MM.1S (cell line): ENCODE measurements at regions not wholly inside any gene's neighbourhood (a gene's known extent, or its start where the extent isn't known, plus 50 kb on each side); places are given as distances from the start of the nearest gene placed in this dataset.

Experiments used
- DNase-seq: peaks from one replicate; pipeline ENCODE4 v3.0.0-alpha.2; 2015
- H2AFZ ChIP-seq: fragments of 300-600 bp; sonication (generic); 2 replicates; pipeline ENCODE4 v1.6.0; 2016; ENCODE audit warnings: antibody characterized with exemption, low read length
- H3F3A ChIP-seq: fragments of 300-600 bp; sonication (generic); 2 replicates; pipeline ENCODE4 v1.6.1; 2016; ENCODE audit warnings: mild to moderate bottlenecking, antibody characterized with exemption, low read length, moderate library complexity, mixed read lengths; ENCODE audit not compliant: insufficient read depth
- H3K27ac ChIP-seq: fragments of 300-600 bp; sonication (generic); 2 replicates; pipeline ENCODE4 v1.5.1; 2016; ENCODE audit warnings: mild to moderate bottlenecking, low read length
- H3K27me3 ChIP-seq: fragments of 300-600 bp; sonication (generic); replicated peaks from 2 replicates; pipeline ENCODE4 v1.6.0; 2016; ENCODE audit warnings: low read length; ENCODE audit not compliant: insufficient read depth
- H3K36me3 ChIP-seq: fragments of 300-600 bp; sonication (generic); replicated peaks from 2 replicates; pipeline ENCODE4 v1.6.1; 2016; ENCODE audit warnings: mild to moderate bottlenecking, low read length, mixed read lengths; ENCODE audit not compliant: insufficient read depth
- H3K4me1 ChIP-seq: fragments of 300-600 bp; sonication (generic); 2 replicates; pipeline ENCODE4 v1.6.1; 2016; ENCODE audit warnings: low read length, mixed read lengths
- H3K4me2 ChIP-seq: fragments of 300-600 bp; sonication (generic); 2 replicates; pipeline ENCODE4 v1.6.0; 2016; ENCODE audit warnings: low read depth, low read length
- H3K4me3 ChIP-seq: fragments of 300-600 bp; sonication (generic); 2 replicates; pipeline ENCODE4 v1.5.1; 2016; ENCODE audit warnings: low read length, mixed read lengths
- H3K79me2 ChIP-seq: fragments of 300-600 bp; sonication (generic); 2 replicates; pipeline ENCODE4 v1.6.1; 2016; ENCODE audit warnings: mixed run types, low read length, mixed read lengths
- H3K9ac ChIP-seq: fragments of 300-600 bp; sonication (generic); 2 replicates; pipeline ENCODE4 v1.6.1; 2016; ENCODE audit warnings: low read length, mixed read lengths
- H3K9me2 ChIP-seq: fragments of 300-600 bp; sonication (generic); replicated peaks from 2 replicates; pipeline ENCODE4 v1.6.1; 2016; ENCODE audit warnings: mild to moderate bottlenecking, low read length, mixed read lengths; ENCODE audit not compliant: insufficient read depth
- H3K9me3 ChIP-seq: fragments of 300-600 bp; sonication (generic); replicated peaks from 2 replicates; pipeline ENCODE4 v1.6.1; 2016; ENCODE audit warnings: mild to moderate bottlenecking, low read length, mixed read lengths; ENCODE audit not compliant: insufficient read depth
- H4K20me1 ChIP-seq: fragments of 300-600 bp; sonication (generic); 2 replicates; pipeline ENCODE4 v1.6.1; 2016; ENCODE audit warnings: mild to moderate bottlenecking, low read length, moderate library complexity, mixed read lengths; ENCODE audit not compliant: insufficient read depth
- EZH2 ChIP-seq: fragments of 300-600 bp; sonication (generic); optimal IDR thresholded peaks from 2 replicates; pipeline ENCODE3; 2017; ENCODE audit warnings: low read depth, mild to moderate bottlenecking, antibody characterized with exemption, low read length, mixed read lengths
- EZH2phosphoT487 ChIP-seq: fragments of 300-600 bp; sonication (generic); IDR thresholded peaks from 2 replicates; pipeline ENCODE4 v1.6.1; 2018; ENCODE audit warnings: antibody characterized with exemption, low read length
- TF ChIP-seq, protein P1 (sequence below): fragments of 300-600 bp; sonication (generic); IDR thresholded peaks from 2 replicates; pipeline ENCODE4 v1.5.1; 2016; ENCODE audit warnings: antibody characterized with exemption, low read length, mixed read lengths

DNA sequence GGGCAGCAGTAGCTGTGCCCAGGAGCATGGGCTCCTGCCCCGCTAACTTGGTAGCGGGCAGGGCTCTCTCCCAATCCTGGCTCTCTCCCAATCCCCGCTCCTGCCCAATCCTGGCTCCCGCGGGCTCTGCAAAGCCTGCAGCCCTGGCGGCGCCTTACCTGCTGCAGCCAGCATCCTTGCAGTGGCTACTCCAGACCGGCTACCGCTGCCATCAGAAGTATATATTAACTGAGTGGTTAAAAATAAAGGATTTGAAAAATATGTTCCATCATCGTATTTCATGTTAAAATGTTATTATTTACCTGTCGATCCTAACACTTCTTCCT, 698.2 kb downstream of the SLITRK1 start:
- Histone ChIP-seq H3F3A (no peaks in the 10 kb centered on the region), H3K9me3 (no peaks in the 10 kb centered on the region), H3K9ac (no peak overlapping the region), H2AFZ (no peak overlapping the region), H4K20me1 (no peaks in the 10 kb centered on the region), H3K36me3 (no peaks in the 10 kb centered on the region), H3K27ac (no peak overlapping the region), H3K27me3 (no peaks in the 10 kb centered on the region), H3K79me2 (no peaks in the 10 kb centered on the region), H3K4me2 (no peak overlapping the region), H3K9me2 (no peaks in the 10 kb centered on the region), H3K4me1 (no peaks in the 10 kb centered on the region), H3K4me3 (no peak overlapping the region)
- TF ChIP-seq EZH2 (no peak), EZH2phosphoT487 (no peak)
- TF ChIP-seq, protein P1, sequence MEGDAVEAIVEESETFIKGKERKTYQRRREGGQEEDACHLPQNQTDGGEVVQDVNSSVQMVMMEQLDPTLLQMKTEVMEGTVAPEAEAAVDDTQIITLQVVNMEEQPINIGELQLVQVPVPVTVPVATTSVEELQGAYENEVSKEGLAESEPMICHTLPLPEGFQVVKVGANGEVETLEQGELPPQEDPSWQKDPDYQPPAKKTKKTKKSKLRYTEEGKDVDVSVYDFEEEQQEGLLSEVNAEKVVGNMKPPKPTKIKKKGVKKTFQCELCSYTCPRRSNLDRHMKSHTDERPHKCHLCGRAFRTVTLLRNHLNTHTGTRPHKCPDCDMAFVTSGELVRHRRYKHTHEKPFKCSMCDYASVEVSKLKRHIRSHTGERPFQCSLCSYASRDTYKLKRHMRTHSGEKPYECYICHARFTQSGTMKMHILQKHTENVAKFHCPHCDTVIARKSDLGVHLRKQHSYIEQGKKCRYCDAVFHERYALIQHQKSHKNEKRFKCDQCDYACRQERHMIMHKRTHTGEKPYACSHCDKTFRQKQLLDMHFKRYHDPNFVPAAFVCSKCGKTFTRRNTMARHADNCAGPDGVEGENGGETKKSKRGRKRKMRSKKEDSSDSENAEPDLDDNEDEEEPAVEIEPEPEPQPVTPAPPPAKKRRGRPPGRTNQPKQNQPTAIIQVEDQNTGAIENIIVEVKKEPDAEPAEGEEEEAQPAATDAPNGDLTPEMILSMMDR, result no peak
- DNase-seq, result no peak

DNA sequence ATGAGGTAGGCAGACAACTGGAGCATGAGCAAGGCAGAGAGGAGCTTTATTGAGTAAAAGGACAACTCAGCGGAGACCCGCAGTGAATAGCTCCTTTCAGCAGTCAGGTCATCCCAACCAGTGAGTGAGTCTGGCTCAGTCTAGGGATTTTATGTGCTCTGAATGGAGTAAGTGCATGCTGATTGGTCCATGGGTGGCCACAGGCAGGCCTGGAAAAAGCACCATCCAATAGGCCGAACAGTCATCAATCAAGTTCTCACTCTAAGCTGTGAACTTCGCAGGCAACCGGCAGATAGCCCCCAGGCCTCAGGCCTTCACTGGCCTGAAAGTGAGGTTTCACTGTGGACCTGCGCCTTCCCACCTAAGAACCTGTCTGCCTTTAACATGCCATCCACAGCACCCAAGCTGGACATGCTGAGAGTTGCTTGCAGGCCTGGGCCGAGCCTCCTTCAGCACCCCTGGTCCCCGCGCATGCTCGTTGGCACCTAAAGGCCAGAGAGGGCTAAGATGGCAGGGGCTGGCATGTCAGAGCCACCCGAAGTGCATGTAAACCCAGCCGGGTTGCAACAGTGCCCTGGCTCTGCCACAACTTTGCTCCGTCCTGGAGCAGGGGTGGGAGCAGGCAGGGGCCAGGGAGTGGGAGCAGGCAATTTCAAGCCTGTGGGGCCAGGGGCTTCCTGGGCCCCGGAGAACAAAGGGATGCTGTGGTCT, 698.7 kb downstream of the SLITRK1 start:
- Histone ChIP-seq H3F3A (no peaks in the 10 kb centered on the region), H3K27ac (no peak overlapping the region), H3K27me3 (no peaks in the 10 kb centered on the region), H3K4me2 (no peak overlapping the region), H4K20me1 (no peaks in the 10 kb centered on the region), H3K9me3 (no peaks in the 10 kb centered on the region), H3K9ac (no peak overlapping the region), H3K36me3 (no peaks in the 10 kb centered on the region), H3K4me1 (no peaks in the 10 kb centered on the region), H2AFZ (no peak overlapping the region), H3K4me3 (no peak overlapping the region), H3K9me2 (no peaks in the 10 kb centered on the region), H3K79me2 (no peaks in the 10 kb centered on the region)
- no peak for TF ChIP-seq EZH2
- TF ChIP-seq, protein P1, result no peak
- TF ChIP-seq EZH2phosphoT487, result no peak
- no peak for DNase-seq

DNA sequence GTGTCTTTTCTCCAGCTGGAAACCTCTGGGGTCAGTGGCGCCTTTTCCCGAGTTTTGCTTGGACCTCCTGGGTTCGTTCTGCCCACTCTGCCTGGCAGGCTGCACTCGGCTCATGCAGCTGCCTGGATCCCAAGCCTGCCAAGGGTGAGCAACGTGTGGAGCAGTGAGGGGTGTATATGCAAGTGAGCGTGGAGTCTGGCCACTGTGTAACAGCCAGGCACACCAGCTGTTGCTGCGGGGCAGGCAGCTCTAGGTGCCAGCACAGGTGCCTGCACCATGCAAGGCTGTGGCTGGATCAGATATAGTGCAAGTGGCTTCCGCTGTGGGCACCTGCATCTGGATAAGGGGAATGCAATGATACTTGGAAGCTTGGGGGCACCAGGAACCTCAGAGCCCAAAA, 699.4 kb downstream of the SLITRK1 start:
- Histone ChIP-seq H3K27me3 (no peaks in the 10 kb centered on the region), H3K9me3 (no peaks in the 10 kb centered on the region), H3K27ac (no peak overlapping the region), H4K20me1 (no peaks in the 10 kb centered on the region), H3K9me2 (no peaks in the 10 kb centered on the region), H3K79me2 (no peaks in the 10 kb centered on the region), H2AFZ (no peak overlapping the region), H3K4me1 (no peaks in the 10 kb centered on the region), H3K36me3 (no peaks in the 10 kb centered on the region), H3K4me3 (no peak overlapping the region), H3K9ac (no peak overlapping the region), H3F3A (no peaks in the 10 kb centered on the region), H3K4me2 (no peak overlapping the region)
- no peak for DNase-seq
- TF ChIP-seq EZH2phosphoT487, result no peak
- TF ChIP-seq EZH2, result no peak

DNA sequence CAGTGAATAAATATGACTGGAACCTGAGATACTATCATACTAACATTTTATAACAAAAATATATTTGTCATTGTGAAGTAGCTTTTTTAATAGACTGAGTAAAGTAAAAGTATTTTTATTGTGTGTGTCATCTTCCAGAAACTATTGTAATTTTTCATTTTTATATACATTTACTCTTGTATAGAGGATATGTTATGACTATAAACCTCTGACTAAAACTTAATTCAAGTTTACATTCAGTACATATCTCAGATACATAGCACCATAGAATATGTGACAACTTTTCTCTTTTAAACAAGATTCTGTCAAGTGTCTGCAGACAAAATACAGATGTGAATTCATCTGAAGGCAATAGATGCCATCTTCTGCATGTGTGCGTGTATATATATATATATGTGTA, 704.3 kb downstream of the SLITRK1 start:
- no peaks in the 10 kb centered on the region for H3K79me2 ChIP-seq
- no peak overlapping the region for H3K4me2 ChIP-seq
- TF ChIP-seq EZH2 (no peak), EZH2phosphoT487 (no peak)
- TF ChIP-seq, protein P1, result no peak
- H4K20me1 ChIP-seq, result no peaks in the 10 kb centered on the region
- H3K4me3 ChIP-seq, result no peak overlapping the region
- no peaks in the 10 kb centered on the region for H3K9me3 ChIP-seq
- H3K4me1 ChIP-seq, result no peaks in the 10 kb centered on the region
- H3F3A ChIP-seq, result no peaks in the 10 kb centered on the region
- H2AFZ ChIP-seq, result no peak overlapping the region
- no peaks in the 10 kb centered on the region for H3K36me3 ChIP-seq
- no peaks in the 10 kb centered on the region for H3K27me3 ChIP-seq
- DNase-seq, result no peak
- no peak overlapping the region for H3K27ac ChIP-seq
- H3K9me2 ChIP-seq, result no peaks in the 10 kb centered on the region
- H3K9ac ChIP-seq, result no peak overlapping the region
